HG03469 (cell line): ENCODE measurements at regions not wholly inside any gene's neighbourhood (a gene's known extent, or its start where the extent isn't known, plus 50 kb on each side); places are given as distances from the start of the nearest gene placed in this dataset.
"Not testable (repeated sequence)": the region's sequence is repeated elsewhere in the genome, so short reads cannot be mapped to it uniquely, and the experiment has no call there.

Experiments
- ATAC-seq: cut with Tn5 transposase; IDR thresholded peaks from one replicate; pipeline ENCODE4 v1.9.1; 2021; ENCODE audit warnings: mild to moderate bottlenecking, moderate library complexity, moderate number of reproducible peaks; ENCODE audit not compliant: unreplicated experiment

- ATAC-seq, result no peak
Observed at GRCh38 chr11:19628018-19628417, 84.6 kb upstream of the NAV2 start.

- ATAC-seq, result no peak
Observed at GRCh38 chr11:19627566-19627965, 85.1 kb upstream of the NAV2 start.

GRCh38 chr11:19625438-19625837, 87.2 kb upstream of the NAV2 start:
- ATAC-seq, result no peak

GRCh38 chr11:19617696-19618523, 94.7 kb upstream of the NAV2 start:
- ATAC-seq, result no peak

- no peak for ATAC-seq
Observed at GRCh38 chr11:19615341-19616183, 97.1 kb upstream of the NAV2 start.

- ATAC-seq, result no peak
Observed at GRCh38 chr11:19614370-19614940, 98.2 kb upstream of the NAV2 start.

GRCh38 chr11:19612025-19612424, 100.6 kb upstream of the NAV2 start:
- not testable (repeated sequence) for ATAC-seq

- ATAC-seq, result no peak
Observed at GRCh38 chr11:19607656-19608360, 104.8 kb upstream of the NAV2 start.

- ATAC-seq, result no peak
Observed at GRCh38 chr11:19606856-19607655, 105.6 kb upstream of the NAV2 start.

GRCh38 chr11:19605520-19606371, 106.9 kb upstream of the NAV2 start:
- no peak for ATAC-seq

GRCh38 chr11:19604679-19605375, 107.8 kb upstream of the NAV2 start:
- ATAC-seq, result no peak

GRCh38 chr11:19603771-19604170, 108.9 kb upstream of the NAV2 start:
- no peak for ATAC-seq

GRCh38 chr11:19602891-19603290, 109.7 kb upstream of the NAV2 start:
- ATAC-seq, result no peak

GRCh38 chr11:19602406-19602805, 110.2 kb upstream of the NAV2 start:
- no peak for ATAC-seq

GRCh38 chr11:19601235-19601634, 111.4 kb upstream of the NAV2 start:
- ATAC-seq, result no peak

- no peak for ATAC-seq
Observed at GRCh38 chr11:19599681-19600080, 113.0 kb upstream of the NAV2 start.

GRCh38 chr11:19598876-19599486, 113.7 kb upstream of the NAV2 start:
- no peak for ATAC-seq

- no peak for ATAC-seq
Observed at GRCh38 chr11:19598456-19598855, 114.2 kb upstream of the NAV2 start.
